Trophoblast cell (in vitro differentiated cells and primary cell): ENCODE measurements at regions not wholly inside any gene's neighbourhood (a gene's known extent, or its start where the extent isn't known, plus 50 kb on each side); places are given as distances from the start of the nearest gene placed in this dataset.

Experiments used
- DNase-seq, 2 donors: peaks; one replicate each; pipeline ENCODE4 v3.0.0-alpha.2; 2016
- H2AFZ ChIP-seq: 2 replicates; pipeline ENCODE4 v1.6.1; 2013; ENCODE audit warnings: low read length, moderate library complexity, mild to moderate bottlenecking; ENCODE audit not compliant: insufficient read depth, poor library complexity
- H2AK5ac ChIP-seq: 2 replicates; pipeline ENCODE4 v1.6.1; 2013; ENCODE audit warnings: mild to moderate bottlenecking, low read length
- H2BK120ac ChIP-seq: 2 replicates; pipeline ENCODE4 v1.6.1; 2013; ENCODE audit warnings: low read length, mild to moderate bottlenecking, moderate library complexity; ENCODE audit not compliant: insufficient read depth, poor library complexity
- H2BK12ac ChIP-seq: 2 replicates; pipeline ENCODE4 v1.6.1; 2013; ENCODE audit warnings: mild to moderate bottlenecking, low read length, moderate library complexity
- H2BK5ac ChIP-seq: 2 replicates; pipeline ENCODE4 v1.6.1; 2013; ENCODE audit warnings: low read length, low read depth, moderate library complexity, mild to moderate bottlenecking; ENCODE audit not compliant: poor library complexity
- H3K14ac ChIP-seq: 2 replicates; pipeline ENCODE4 v1.6.1; 2013; ENCODE audit warnings: mild to moderate bottlenecking, low read length
- H3K18ac ChIP-seq: 2 replicates; pipeline ENCODE4 v1.6.1; 2013; ENCODE audit warnings: mild to moderate bottlenecking, low read length
- H3K23ac ChIP-seq: 2 replicates; pipeline ENCODE4 v1.6.1; 2013; ENCODE audit warnings: low read length
- H3K27ac ChIP-seq: 2 replicates; pipeline ENCODE4 v1.5.1; 2013; ENCODE audit warnings: low read depth, mild to moderate bottlenecking, inconsistent platforms, low read length, moderate library complexity
- H3K27me3 ChIP-seq: 2 replicates; pipeline ENCODE4 v1.6.1; 2013; ENCODE audit warnings: inconsistent platforms, mild to moderate bottlenecking, low read length, moderate library complexity; ENCODE audit not compliant: insufficient read depth
- H3K36me3 ChIP-seq, 2 experiments: 1 replicate in 1 of 2; 2 replicates in 1 of 2; pipeline ENCODE4 v1.6.1; 2013; ENCODE audit warnings: low read length in 2 of 2, mild to moderate bottlenecking in 2 of 2, moderate library complexity in 1 of 2; ENCODE audit not compliant: insufficient read depth in 2 of 2, control insufficient read depth in 1 of 2
- H3K4ac ChIP-seq: 2 replicates; pipeline ENCODE4 v1.6.1; 2013; ENCODE audit warnings: low read depth, mild to moderate bottlenecking, low read length, moderate library complexity
- H3K4me1 ChIP-seq, 2 experiments: 1 replicate in 1 of 2; 2 replicates in 1 of 2; pipeline ENCODE4 v1.6.1; 2013; ENCODE audit warnings: low read length in 2 of 2, mild to moderate bottlenecking in 2 of 2, moderate library complexity in 1 of 2; ENCODE audit not compliant: insufficient read depth in 2 of 2, control insufficient read depth in 1 of 2
- H3K4me2 ChIP-seq: 2 replicates; pipeline ENCODE4 v1.6.1; 2013; ENCODE audit warnings: inconsistent platforms, mild to moderate bottlenecking, low read length, moderate library complexity
- H3K4me3 ChIP-seq: 2 replicates; pipeline ENCODE4 v1.5.1; 2013; ENCODE audit warnings: mild to moderate bottlenecking, low read depth, low read length, inconsistent platforms
- H3K79me1 ChIP-seq: one replicate; pipeline ENCODE4 v1.6.1; 2013; ENCODE audit warnings: low read length
- H3K79me2 ChIP-seq: 2 replicates; pipeline ENCODE4 v1.6.1; 2013; ENCODE audit warnings: low read length, mild to moderate bottlenecking; ENCODE audit not compliant: control insufficient read depth, insufficient read depth, poor library complexity
- H3K9ac ChIP-seq: 2 replicates; pipeline ENCODE4 v1.6.1; 2013; ENCODE audit warnings: mild to moderate bottlenecking, low read length
- H3K9me3 ChIP-seq: 2 replicates; pipeline ENCODE4 v1.6.1; 2013; ENCODE audit warnings: low read depth, mild to moderate bottlenecking, control low read depth, inconsistent platforms, low read length; ENCODE audit not compliant: insufficient read depth
- H4K12ac ChIP-seq: 2 replicates; pipeline ENCODE4 v1.6.1; 2013; ENCODE audit warnings: low read depth, mild to moderate bottlenecking, low read length, moderate library complexity
- H4K8ac ChIP-seq: 2 replicates; pipeline ENCODE4 v1.6.1; 2013; ENCODE audit warnings: low read depth, mild to moderate bottlenecking, low read length, moderate library complexity
- H4K91ac ChIP-seq: one replicate; pipeline ENCODE4 v1.6.1; 2013; ENCODE audit warnings: low read depth, mild to moderate bottlenecking, low read length, moderate library complexity
- WGBS: extraction: QIAGEN DNeasy Blood & Tissue Kit; methylation state at CpG from one replicate; pipeline ENCODE4 v1.1.7; 2013; ENCODE audit warnings: missing lambda C conversion rate; ENCODE audit not compliant: insufficient read length, insufficient coverage; ENCODE audit errors: extremely low coverage; 5-methylcytosine and 5-hydroxymethylcytosine counted together

- H3K23ac ChIP-seq = no peak overlapping the region
- WGBS = no CpG with 5 or more reads among the region's 24 CpGs
- no peak overlapping the region for H4K12ac ChIP-seq
- no peak for DNase-seq
- H3K9me3 ChIP-seq = peaks cover 1% of the 10 kb centered on the region
- no peak overlapping the region for H4K8ac ChIP-seq
- H3K4ac ChIP-seq = no peak overlapping the region
- no peaks in the 10 kb centered on the region for H3K79me2 ChIP-seq
- no peak overlapping the region for H3K4me3 ChIP-seq
- no peaks in the 10 kb centered on the region for H3K27me3 ChIP-seq
- H3K14ac ChIP-seq = no peak overlapping the region
- H2BK120ac ChIP-seq = no peak overlapping the region
- H2AFZ ChIP-seq = no peak overlapping the region
- no peaks in the 10 kb centered on the region for H3K4me1 ChIP-seq
- H3K18ac ChIP-seq = no peak overlapping the region
- no peak overlapping the region for H3K4me2 ChIP-seq
- H2BK5ac ChIP-seq = no peak overlapping the region
- H2BK12ac ChIP-seq = no peak overlapping the region
- no peaks in the 10 kb centered on the region for H3K36me3 ChIP-seq
- H3K9ac ChIP-seq = no peak overlapping the region
- no peak overlapping the region for H4K91ac ChIP-seq
- H2AK5ac ChIP-seq = no peak overlapping the region
- H3K79me1 ChIP-seq = no peaks in the 10 kb centered on the region
- no peak overlapping the region for H3K27ac ChIP-seq
These were observed 221.3 kb upstream of the TCERG1L start for GRCh38 chr10:131532745-131533341.

- H2AK5ac ChIP-seq = no peak overlapping the region
- no peak overlapping the region for H3K18ac ChIP-seq
- H4K8ac ChIP-seq = no peak overlapping the region
- no CpG with 5 or more reads among the region's 17 CpGs for WGBS
- H3K27me3 ChIP-seq = no peaks in the 10 kb centered on the region
- no peaks in the 10 kb centered on the region for H3K79me1 ChIP-seq
- no peaks in the 10 kb centered on the region for H3K4me1 ChIP-seq
- no peak overlapping the region for H2BK120ac ChIP-seq
- H2AFZ ChIP-seq = no peak overlapping the region
- no peak overlapping the region for H3K4me2 ChIP-seq
- H3K27ac ChIP-seq = no peak overlapping the region
- no peak overlapping the region for H3K14ac ChIP-seq
- H3K4me3 ChIP-seq = no peak overlapping the region
- no peak overlapping the region for H4K12ac ChIP-seq
- no peak overlapping the region for H3K23ac ChIP-seq
- H3K36me3 ChIP-seq = no peaks in the 10 kb centered on the region
- no peak overlapping the region for H3K4ac ChIP-seq
- no peak overlapping the region for H4K91ac ChIP-seq
- no peak overlapping the region for H2BK12ac ChIP-seq
- H3K9ac ChIP-seq = no peak overlapping the region
- H3K79me2 ChIP-seq = no peaks in the 10 kb centered on the region
- no peak overlapping the region for H2BK5ac ChIP-seq
- H3K9me3 ChIP-seq = peaks cover 1% of the 10 kb centered on the region
- no peak for DNase-seq
These were observed 222.5 kb upstream of the TCERG1L start for GRCh38 chr10:131533846-131534526.

GRCh38 chr10:131534836-131535235 is 223.3 kb upstream of the TCERG1L start:
- Histone ChIP-seq H3K4me2 (no peak overlapping the region), H2BK5ac (no peak overlapping the region), H2AFZ (no peak overlapping the region), H3K4ac (no peak overlapping the region), H3K9me3 (peaks cover 1% of the 10 kb centered on the region), H2BK12ac (no peak overlapping the region), H4K12ac (no peak overlapping the region), H3K4me3 (no peak overlapping the region), H2AK5ac (no peak overlapping the region), H3K18ac (no peak overlapping the region), H4K8ac (no peak overlapping the region), H3K79me2 (no peaks in the 10 kb centered on the region), H3K79me1 (no peaks in the 10 kb centered on the region), H3K27ac (no peak overlapping the region), H4K91ac (no peak overlapping the region), H3K4me1 (no peaks in the 10 kb centered on the region), H3K9ac (no peak overlapping the region), H3K27me3 (no peaks in the 10 kb centered on the region), H3K14ac (no peak overlapping the region), H3K23ac (no peak overlapping the region), H2BK120ac (no peak overlapping the region), H3K36me3 (no peaks in the 10 kb centered on the region)
- WGBS = no CpG with 5 or more reads among the region's 11 CpGs
- DNase-seq = no peak

GRCh38 chr10:131536676-131537075 is 225.2 kb upstream of the TCERG1L start:
- Histone ChIP-seq H2BK5ac (no peak overlapping the region), H3K36me3 (peaks cover 0 to 1% of the 10 kb centered on the region in 2 experiments), H2BK120ac (no peak overlapping the region), H3K9me3 (no peaks in the 10 kb centered on the region), H2AFZ (no peak overlapping the region), H3K18ac (no peak overlapping the region), H3K4me2 (no peak overlapping the region), H4K12ac (no peak overlapping the region), H4K91ac (no peak overlapping the region), H2AK5ac (no peak overlapping the region), H3K79me1 (no peaks in the 10 kb centered on the region), H3K27ac (no peak overlapping the region), H3K4me3 (no peak overlapping the region), H3K14ac (no peak overlapping the region), H3K4me1 (no peaks in the 10 kb centered on the region), H3K23ac (no peak overlapping the region), H3K27me3 (no peaks in the 10 kb centered on the region), H3K4ac (no peak overlapping the region), H3K79me2 (no peaks in the 10 kb centered on the region), H3K9ac (no peak overlapping the region), H4K8ac (no peak overlapping the region), H2BK12ac (no peak overlapping the region)
- no peak for DNase-seq
- no CpG with 5 or more reads among the region's 15 CpGs for WGBS
